Nephron (organoid): ENCODE measurements at regions not wholly inside any gene's neighbourhood (a gene's known extent, or its start where the extent isn't known, plus 50 kb on each side); places are given as distances from the start of the nearest gene placed in this dataset.

Experiments used
- H3K27ac Mint-ChIP-seq, 3 experiments: 2 replicates each; pipeline ENCODE4 v1.8.0; 2020; ENCODE audit warnings: mixed read lengths in 3 of 3, mild to moderate bottlenecking in 2 of 3, moderate library complexity in 1 of 3
- H3K27me3 Mint-ChIP-seq: 2 replicates; pipeline ENCODE4 v1.8.0; 2021; ENCODE audit warnings: low read depth, mild to moderate bottlenecking, moderate library complexity, mixed read lengths
- H3K36me3 Mint-ChIP-seq: 2 replicates; pipeline ENCODE4 v1.8.0; 2020; ENCODE audit warnings: low read depth, mixed read lengths
- H3K4me1 Mint-ChIP-seq: 2 replicates; pipeline ENCODE4 v1.8.0; 2020; ENCODE audit warnings: mixed read lengths
- H3K4me3 Mint-ChIP-seq, 3 experiments: 2 replicates each; pipeline ENCODE4 v1.8.0; 2020; ENCODE audit warnings: mild to moderate bottlenecking in 3 of 3, mixed read lengths in 3 of 3, moderate library complexity in 2 of 3
- H3K9me3 Mint-ChIP-seq: 2 replicates; pipeline ENCODE4 v1.8.0; 2020; ENCODE audit warnings: mixed read lengths
- CTCF ChIP-seq, 3 experiments: fragments of 200-600 bp; sonication (generic); IDR thresholded peaks; one replicate each; pipeline ENCODE4 v1.5.0; 2021; ENCODE audit warnings: antibody characterized with exemption in 3 of 3; ENCODE audit not compliant: unreplicated experiment in 3 of 3

- Mint-ChIP-seq H3K27me3 (no peaks in the 10 kb centered on the region), H3K36me3 (no peaks in the 10 kb centered on the region)
Measured at GRCh38 chr7:25541877-25542276, 313.6 kb upstream of the NPVF start.

DNA sequence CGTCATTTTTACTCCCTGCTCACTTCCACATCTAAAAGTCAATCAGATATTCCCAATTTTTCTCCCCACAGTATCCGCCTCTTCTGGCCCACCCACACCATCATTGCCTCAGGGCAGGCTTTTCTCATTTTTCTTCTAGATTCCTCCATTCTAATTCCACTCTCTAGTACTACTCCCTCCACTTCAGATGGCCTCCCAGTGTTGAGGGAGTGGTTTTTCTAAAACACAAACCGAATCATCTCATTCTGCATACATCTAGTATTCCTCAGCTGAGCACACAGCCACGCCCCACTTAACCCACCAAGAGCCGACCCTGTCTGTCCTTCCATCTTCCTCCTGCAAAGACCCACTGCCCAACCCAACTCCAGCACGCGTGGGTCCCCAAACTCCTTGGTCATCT lies 314.9 kb upstream of the NPVF start:
- no peak for TF ChIP-seq CTCF (IDR thresholded peaks at IDR 0.05; ENCODE audit: unreplicated experiment in 3 of 3)
- Mint-ChIP-seq H3K36me3 (no peaks in the 10 kb centered on the region), H3K4me1 (peaks cover 54% of the 10 kb centered on the region), H3K27ac (peak overlapping the region; percentile 87 to 94 (median 91)), H3K4me3 (peak overlapping the region in 2 of 3 experiments; percentile 1 to 15), H3K9me3 (no peaks in the 10 kb centered on the region), H3K27me3 (no peaks in the 10 kb centered on the region)

More at GRCh38 chr7:25541877-25542276, 313.6 kb upstream of the NPVF start:
- TF ChIP-seq CTCF (IDR thresholded peaks at IDR 0.05; ENCODE audit: unreplicated experiment in 3 of 3), result no peak
- Mint-ChIP-seq H3K4me1 (peaks cover 53% of the 10 kb centered on the region), H3K4me3 (peak overlapping the region; percentile 11 to 15 (median 13)), H3K27ac (peak overlapping the region; percentile 94 to 97 (median 96)), H3K9me3 (no peaks in the 10 kb centered on the region)

DNA sequence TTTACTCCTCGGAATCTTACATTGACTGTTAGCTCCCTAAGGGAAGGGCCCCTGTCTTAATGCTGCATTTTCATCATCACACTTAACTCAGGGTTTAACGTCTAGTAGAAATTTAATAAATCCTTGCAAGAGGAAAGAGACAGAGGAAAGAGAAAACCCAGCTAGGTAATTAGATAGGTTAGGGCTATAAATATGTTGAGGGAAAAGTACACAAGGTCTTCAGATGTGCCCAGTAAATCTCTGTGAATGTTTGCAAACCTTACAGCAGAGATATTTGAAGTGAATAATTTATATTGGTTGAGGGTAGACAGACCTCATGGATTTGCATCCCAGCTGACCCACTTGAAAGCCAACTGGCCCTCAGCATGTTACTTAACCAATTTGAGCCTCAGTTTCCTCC lies 315.5 kb upstream of the NPVF start:
- peaks cover 54% of the 10 kb centered on the region for H3K4me1 Mint-ChIP-seq
- peak overlapping the region in 1 of 3 experiments; percentile 15 for H3K4me3 Mint-ChIP-seq
- H3K27me3 Mint-ChIP-seq, result no peaks in the 10 kb centered on the region
- no peak for TF ChIP-seq CTCF (IDR thresholded peaks at IDR 0.05; ENCODE audit: unreplicated experiment in 3 of 3)
- peak overlapping the region; percentile 87 to 94 (median 91) for H3K27ac Mint-ChIP-seq
- no peaks in the 10 kb centered on the region for H3K36me3 Mint-ChIP-seq
- H3K9me3 Mint-ChIP-seq, result no peaks in the 10 kb centered on the region

- Mint-ChIP-seq H3K27ac (peak overlapping the region; percentile 87 to 94 (median 91)), H3K4me1 (peaks cover 55% of the 10 kb centered on the region), H3K4me3 (no peak overlapping the region), H3K27me3 (no peaks in the 10 kb centered on the region), H3K36me3 (no peaks in the 10 kb centered on the region), H3K9me3 (no peaks in the 10 kb centered on the region)
- no peak for TF ChIP-seq CTCF (IDR thresholded peaks at IDR 0.05; ENCODE audit: unreplicated experiment in 3 of 3)
Measured at GRCh38 chr7:25544254-25544653, 316.0 kb upstream of the NPVF start.

- H3K36me3 Mint-ChIP-seq, result no peaks in the 10 kb centered on the region
- H3K4me1 Mint-ChIP-seq, result peaks cover 64% of the 10 kb centered on the region
- H3K27ac Mint-ChIP-seq, result peak overlapping the region; percentile 62 to 84 (median 69)
- H3K9me3 Mint-ChIP-seq, result no peaks in the 10 kb centered on the region
- H3K27me3 Mint-ChIP-seq, result no peaks in the 10 kb centered on the region
- TF ChIP-seq CTCF (IDR thresholded peaks at IDR 0.05; ENCODE audit: unreplicated experiment in 3 of 3), result no peak
- H3K4me3 Mint-ChIP-seq, result no peak overlapping the region
Measured at GRCh38 chr7:25545124-25546008, 317.1 kb upstream of the NPVF start.
